ENCODE measurements at regions not wholly inside any gene's neighbourhood (a gene's known extent, or its start where the extent isn't known, plus 50 kb on each side); places are given as distances from the start of the nearest gene placed in this dataset.

GRCh38 chr10:37707829-37708578 lies 149.4 kb downstream of the ZNF248 start:
- H3K4me1 Mint-ChIP-seq (ENCODE audit: low read depth): no peaks in the 10 kb centered on the region
- no peak overlapping the region for H3K4me3 Mint-ChIP-seq
- no peak for TF ChIP-seq CTCF (IDR thresholded peaks at IDR 0.05)
- no peak for DNase-seq
- no peaks in the 10 kb centered on the region for H3K36me3 Mint-ChIP-seq (ENCODE audit: low read depth)
- H3K27ac Mint-ChIP-seq: no peak overlapping the region
- no peaks in the 10 kb centered on the region for H3K27me3 Mint-ChIP-seq (ENCODE audit: insufficient read depth)
- peaks cover 40% of the 10 kb centered on the region for H3K9me3 Mint-ChIP-seq

- H3K4me3 Mint-ChIP-seq: no peak overlapping the region
- H3K4me1 Mint-ChIP-seq (ENCODE audit: low read depth): no peaks in the 10 kb centered on the region
- TF ChIP-seq CTCF (IDR thresholded peaks at IDR 0.05): no peak
- DNase-seq: no peak
- no peak overlapping the region for H3K27ac Mint-ChIP-seq
- peaks cover 2% of the 10 kb centered on the region; the same call in 1 of the 2 replicates for H3K27me3 Mint-ChIP-seq (ENCODE audit: insufficient read depth)
- no peaks in the 10 kb centered on the region for H3K36me3 Mint-ChIP-seq (ENCODE audit: low read depth)
- H3K9me3 Mint-ChIP-seq: peaks cover 40% of the 10 kb centered on the region
Measured at GRCh38 chr10:37704566-37704965, 152.8 kb downstream of the ZNF248 start.

GRCh38 chr10:37703833-37704382 lies 153.5 kb downstream of the ZNF248 start:
- Mint-ChIP-seq H3K9me3 (peaks cover 40% of the 10 kb centered on the region), H3K4me1 (ENCODE audit: low read depth) (no peaks in the 10 kb centered on the region), H3K4me3 (no peak overlapping the region), H3K36me3 (ENCODE audit: low read depth) (no peaks in the 10 kb centered on the region), H3K27ac (no peak overlapping the region), H3K27me3 (ENCODE audit: insufficient read depth) (peaks cover 2% of the 10 kb centered on the region; the same call in 1 of the 2 replicates)
- no peak for DNase-seq
- TF ChIP-seq CTCF (IDR thresholded peaks at IDR 0.05): no peak

GRCh38 chr10:37703114-37703513 lies 154.3 kb downstream of the ZNF248 start:
- TF ChIP-seq CTCF (IDR thresholded peaks at IDR 0.05): no peak
- H3K4me1 Mint-ChIP-seq (ENCODE audit: low read depth): no peaks in the 10 kb centered on the region
- H3K4me3 Mint-ChIP-seq: no peak overlapping the region
- H3K36me3 Mint-ChIP-seq (ENCODE audit: low read depth): no peaks in the 10 kb centered on the region
- DNase-seq: no peak
- peaks cover 2% of the 10 kb centered on the region; the same call in 1 of the 2 replicates for H3K27me3 Mint-ChIP-seq (ENCODE audit: insufficient read depth)
- no peak overlapping the region for H3K27ac Mint-ChIP-seq
- peaks cover 37% of the 10 kb centered on the region for H3K9me3 Mint-ChIP-seq

GRCh38 chr10:37701781-37702493 lies 155.5 kb downstream of the ZNF248 start:
- peaks cover 2% of the 10 kb centered on the region; the same call in 1 of the 2 replicates for H3K27me3 Mint-ChIP-seq (ENCODE audit: insufficient read depth)
- peaks cover 32% of the 10 kb centered on the region for H3K9me3 Mint-ChIP-seq
- no peak overlapping the region for H3K27ac Mint-ChIP-seq
- H3K4me3 Mint-ChIP-seq: no peak overlapping the region
- no peak for DNase-seq
- no peak for TF ChIP-seq CTCF (IDR thresholded peaks at IDR 0.05)
- no peaks in the 10 kb centered on the region for H3K36me3 Mint-ChIP-seq (ENCODE audit: low read depth)
- H3K4me1 Mint-ChIP-seq (ENCODE audit: low read depth): no peaks in the 10 kb centered on the region
